ENCODE measurements at regions not wholly inside any gene's neighbourhood (a gene's known extent, or its start where the extent isn't known, plus 50 kb on each side); places are given as distances from the start of the nearest gene placed in this dataset.

DNA sequence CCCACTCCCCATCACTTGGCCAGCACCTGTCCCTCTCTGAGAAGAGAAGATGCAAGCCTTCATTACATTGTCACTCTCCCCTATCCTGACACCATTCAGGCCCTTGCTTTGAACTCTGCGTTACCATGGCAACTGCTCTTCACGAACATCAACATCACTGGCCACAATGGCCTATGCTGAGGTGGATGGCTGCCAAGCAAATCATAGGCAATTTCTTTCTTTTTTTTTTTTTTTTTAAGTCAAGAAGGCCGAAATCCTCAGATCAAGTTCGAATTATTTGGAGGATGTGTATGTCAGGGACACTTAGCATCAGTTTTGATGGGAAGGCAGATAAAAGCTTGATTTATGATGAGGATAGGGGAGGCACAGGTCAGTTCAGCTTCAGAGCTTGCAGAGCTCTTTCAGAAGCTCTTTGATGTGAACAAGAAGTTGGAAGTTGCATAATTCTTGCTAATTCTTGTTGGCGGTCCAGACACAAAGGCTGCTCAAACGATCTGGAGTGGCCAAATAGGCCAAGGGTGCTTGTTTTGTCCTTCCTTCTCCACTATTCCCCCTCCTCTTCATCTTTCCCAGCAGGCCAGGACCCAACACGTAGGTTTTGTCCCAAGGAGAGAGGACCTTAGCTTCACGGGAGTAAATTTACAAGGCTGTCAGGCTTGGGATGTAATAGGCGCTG is 179.9 kb upstream of the NPVF start:
- TF ChIP-seq, protein P1, sequence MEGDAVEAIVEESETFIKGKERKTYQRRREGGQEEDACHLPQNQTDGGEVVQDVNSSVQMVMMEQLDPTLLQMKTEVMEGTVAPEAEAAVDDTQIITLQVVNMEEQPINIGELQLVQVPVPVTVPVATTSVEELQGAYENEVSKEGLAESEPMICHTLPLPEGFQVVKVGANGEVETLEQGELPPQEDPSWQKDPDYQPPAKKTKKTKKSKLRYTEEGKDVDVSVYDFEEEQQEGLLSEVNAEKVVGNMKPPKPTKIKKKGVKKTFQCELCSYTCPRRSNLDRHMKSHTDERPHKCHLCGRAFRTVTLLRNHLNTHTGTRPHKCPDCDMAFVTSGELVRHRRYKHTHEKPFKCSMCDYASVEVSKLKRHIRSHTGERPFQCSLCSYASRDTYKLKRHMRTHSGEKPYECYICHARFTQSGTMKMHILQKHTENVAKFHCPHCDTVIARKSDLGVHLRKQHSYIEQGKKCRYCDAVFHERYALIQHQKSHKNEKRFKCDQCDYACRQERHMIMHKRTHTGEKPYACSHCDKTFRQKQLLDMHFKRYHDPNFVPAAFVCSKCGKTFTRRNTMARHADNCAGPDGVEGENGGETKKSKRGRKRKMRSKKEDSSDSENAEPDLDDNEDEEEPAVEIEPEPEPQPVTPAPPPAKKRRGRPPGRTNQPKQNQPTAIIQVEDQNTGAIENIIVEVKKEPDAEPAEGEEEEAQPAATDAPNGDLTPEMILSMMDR (IDR thresholded peaks at IDR 0.05) = no peak
- TF ChIP-seq POLR2A (IDR thresholded peaks at IDR 0.05) (no peak), EP300 (IDR thresholded peaks at IDR 0.05) (no peak)
